Ishikawa (cell line): ENCODE measurements at regions not wholly inside any gene's neighbourhood (a gene's known extent, or its start where the extent isn't known, plus 50 kb on each side); places are given as distances from the start of the nearest gene placed in this dataset.

Source experiments
- CEBPB ChIP-seq: IDR thresholded peaks from 2 replicates; pipeline ENCODE4 v1.6.1; 2012
- CREB1 ChIP-seq: IDR thresholded peaks from 2 replicates; pipeline ENCODE4 v1.6.1; 2012; ENCODE audit warnings: low read depth
- EGR1 ChIP-seq: IDR thresholded peaks from 2 replicates; pipeline ENCODE4 v1.6.1; 2012
- EP300 ChIP-seq: IDR thresholded peaks from 2 replicates; pipeline ENCODE4 v1.6.1; 2012; ENCODE audit warnings: borderline replicate concordance
- FOXM1 ChIP-seq: IDR thresholded peaks from 2 replicates; pipeline ENCODE4 v1.6.1; 2012; ENCODE audit warnings: low read depth, borderline replicate concordance
- MAX ChIP-seq: IDR thresholded peaks from 2 replicates; pipeline ENCODE4 v1.6.1; 2012
- NFIC ChIP-seq: IDR thresholded peaks from 2 replicates; pipeline ENCODE4 v1.6.1; 2012
- RAD21 ChIP-seq: IDR thresholded peaks from 2 replicates; pipeline ENCODE4 v1.6.1; 2012; ENCODE audit warnings: low read depth
- REST ChIP-seq: IDR thresholded peaks from 2 replicates; pipeline ENCODE4 v1.6.1; 2012; ENCODE audit warnings: low read depth, mild to moderate bottlenecking
- TAF1 ChIP-seq: IDR thresholded peaks from 2 replicates; pipeline ENCODE4 v1.6.1; 2012; ENCODE audit warnings: low read depth, mild to moderate bottlenecking
- TCF12 ChIP-seq: IDR thresholded peaks from 2 replicates; pipeline ENCODE4 v1.6.1; 2012; ENCODE audit warnings: low read depth
- TEAD4 ChIP-seq: IDR thresholded peaks from 2 replicates; pipeline ENCODE4 v1.6.1; 2012
- USF1 ChIP-seq: IDR thresholded peaks from 2 replicates; pipeline ENCODE4 v1.6.1; 2012
- YY1 ChIP-seq: IDR thresholded peaks from 2 replicates; pipeline ENCODE4 v1.6.1; 2012; ENCODE audit warnings: low read depth
- ZBTB7A ChIP-seq: IDR thresholded peaks from 2 replicates; pipeline ENCODE4 v1.6.1; 2012; ENCODE audit warnings: low read depth

- TF ChIP-seq RAD21: no peak
These were observed 296.8 kb upstream of the AADAT start for GRCh38 chr4:170386511-170386910.

GRCh38 chr4:170374770-170375169 lies 285.0 kb upstream of the AADAT start:
- peak; percentile 66 for TF ChIP-seq RAD21
- TF ChIP-seq REST: no peak

GRCh38 chr4:170348945-170349344 lies 259.2 kb upstream of the AADAT start:
- TF ChIP-seq ZBTB7A (no peak), CEBPB (no peak), MAX (no peak)

- no peak for TF ChIP-seq TEAD4
- TF ChIP-seq FOXM1: no peak
- TF ChIP-seq YY1: no peak
- TF ChIP-seq REST: no peak
- no peak for TF ChIP-seq TCF12
- no peak for TF ChIP-seq MAX
- TF ChIP-seq TAF1: no peak
- no peak for TF ChIP-seq CEBPB
- TF ChIP-seq EGR1: no peak
- TF ChIP-seq EP300: no peak
- no peak for TF ChIP-seq ZBTB7A
- no peak for TF ChIP-seq USF1
- TF ChIP-seq CREB1: no peak
These were observed 249.8 kb upstream of the AADAT start for GRCh38 chr4:170339522-170339921.

GRCh38 chr4:170336238-170336775 lies 246.6 kb upstream of the AADAT start:
- TF ChIP-seq CREB1: no peak

- no peak for TF ChIP-seq YY1
- TF ChIP-seq MAX: no peak
- TF ChIP-seq EP300: no peak
- no peak for TF ChIP-seq CREB1
- no peak for TF ChIP-seq TCF12
- no peak for TF ChIP-seq TAF1
- no peak for TF ChIP-seq TEAD4
- TF ChIP-seq ZBTB7A: no peak
- TF ChIP-seq REST: no peak
- TF ChIP-seq RAD21: no peak
- no peak for TF ChIP-seq NFIC
- TF ChIP-seq USF1: no peak
- TF ChIP-seq EGR1: no peak
- no peak for TF ChIP-seq CEBPB
- no peak for TF ChIP-seq FOXM1
These were observed 235.8 kb upstream of the AADAT start for GRCh38 chr4:170325599-170325998.
